HT1080 (cell line): ENCODE measurements at regions not wholly inside any gene's neighbourhood (a gene's known extent, or its start where the extent isn't known, plus 50 kb on each side); places are given as distances from the start of the nearest gene placed in this dataset. TPM values are rescaled to one million over a fixed set of nuclear protein-coding genes. Genes with fewer than 3 reads are reported as not detected.

Experiments
- small RNA-seq: library from RNA; depleted of rRNA; stranded (forward); fragments of <200 nt; gene quantifications from one replicate; pipeline ENCODE3, GENCODE V24; 2014

Small RNA genes lying in the stretch of these regions (small RNA-seq; reads per million reads assigned to genes)
- not detected for gene RF00019
